ENCODE measurements at regions not wholly inside any gene's neighbourhood (a gene's known extent, or its start where the extent isn't known, plus 50 kb on each side); places are given as distances from the start of the nearest gene placed in this dataset.

DNA sequence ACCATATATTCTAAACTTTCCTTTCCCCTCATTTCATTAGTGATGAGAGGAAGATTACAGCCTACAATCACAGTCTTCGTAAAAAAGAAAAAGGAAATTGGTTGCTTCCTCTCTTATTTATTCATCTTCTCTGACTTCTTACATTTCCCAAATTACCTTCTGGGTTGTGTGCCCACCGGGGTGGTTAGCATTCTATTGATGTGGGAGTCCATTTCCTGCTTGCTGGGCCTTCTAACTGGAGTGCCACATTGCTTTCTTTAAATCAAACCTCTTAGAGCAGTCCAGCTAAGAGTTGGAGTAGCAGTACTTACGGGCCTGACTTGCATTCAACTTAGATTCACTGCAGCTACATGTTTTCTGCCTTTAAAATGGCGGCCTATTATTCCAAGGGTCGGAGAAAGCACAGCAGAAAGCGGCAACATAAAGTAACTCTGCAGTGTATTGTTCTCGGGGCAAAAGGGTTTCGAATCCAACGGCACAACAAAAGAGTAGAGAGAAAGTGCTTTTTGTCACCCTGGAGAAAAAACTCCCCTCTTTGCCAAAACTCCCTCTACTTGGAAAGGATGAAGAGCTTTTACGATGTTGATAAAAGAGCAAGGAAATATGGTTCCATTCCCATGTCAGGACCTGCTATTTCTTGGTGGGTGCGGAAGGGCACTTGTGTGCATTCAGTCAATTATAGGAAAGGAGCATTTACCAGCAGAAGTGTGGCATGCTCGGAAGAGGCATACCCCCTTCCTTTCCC lies 110.6 kb upstream of the DLX2 start:
- H3K79me2 ChIP-seq (ENCODE audit: insufficient read depth, low read length): no peaks in the 10 kb centered on the region
- H3K36me3 ChIP-seq (ENCODE audit: control insufficient read depth in 1 of 2, insufficient read depth in 2 of 2, low read length in 2 of 2): no peaks in the 10 kb centered on the region
- no peak overlapping the region for H3K4me3 ChIP-seq (replicated peaks in 1 of 2; ENCODE audit: low read depth in 1 of 2, low read length in 2 of 2)
- ChIA-PET POLR2A (no interaction called here), RAD21 (ENCODE audit: low non-redundant PET in 1 of 2, low total read pairs in 2 of 2, uncharacterized antibody in 2 of 2, unreplicated experiment in 2 of 2) (no interaction called here), CTCF (no interaction called here)
- no peak for DNase-seq (ENCODE audit: low read depth, low spot score)
- no peaks in the 10 kb centered on the region for H3K9me2 ChIP-seq (ENCODE audit: insufficient read depth)
- no peaks in the 10 kb centered on the region for H4K20me1 ChIP-seq (ENCODE audit: insufficient read depth)
- H2AFZ ChIP-seq (ENCODE audit: low read depth, low read length, poor library complexity, severe bottlenecking): no peak overlapping the region
- no peak overlapping the region for H3K27ac ChIP-seq (ENCODE audit: low read depth, low read length)
- intact Hi-C loops (cut with micrococcal nuclease): no loop called here
- no peak for TF ChIP-seq ELF1 (IDR thresholded peaks at IDR 0.05; ENCODE audit: borderline replicate concordance, low read depth)
- TF ChIP-seq TCF7L2 (IDR thresholded peaks at IDR 0.05; ENCODE audit: borderline replicate concordance, extremely low read depth, insufficient read depth, insufficient read length): no peak
- no peak for TF ChIP-seq ZNF274 (IDR thresholded peaks at IDR 0.05; ENCODE audit: low read depth, low read length)
- TF ChIP-seq CEBPB (IDR thresholded peaks at IDR 0.05; ENCODE audit: low read depth): no peak
- TF ChIP-seq EZH2phosphoT487 (IDR thresholded peaks at IDR 0.05; ENCODE audit: borderline replicate concordance): no peak
- TF ChIP-seq REST (IDR thresholded peaks at IDR 0.05; ENCODE audit: low read depth): no peak
- TF ChIP-seq CTCF (IDR thresholded peaks at IDR 0.05 in 2 of 3, conservative IDR thresholded peaks at IDR 0.05 in 1 of 3; ENCODE audit: borderline replicate concordance in 1 of 3, insufficient read depth in 1 of 3, low read depth in 2 of 3, low read length in 2 of 3): no peak
- no peak for TF ChIP-seq CBX3 (IDR thresholded peaks at IDR 0.05; ENCODE audit: low read depth)
- no peak for TF ChIP-seq ZFX (IDR thresholded peaks at IDR 0.05)
- TF ChIP-seq SP1 (IDR thresholded peaks at IDR 0.05; ENCODE audit: low read depth): no peak
- no peak for TF ChIP-seq ZBTB33 (IDR thresholded peaks at IDR 0.05; ENCODE audit: extremely low read depth, insufficient replicate concordance, low read length)
- no peak for TF ChIP-seq YY1 (IDR thresholded peaks at IDR 0.05; ENCODE audit: extremely low read depth, insufficient replicate concordance, low read depth, low read length)
- no peak for TF ChIP-seq MAX (IDR thresholded peaks at IDR 0.05)
- no peak for TF ChIP-seq EZH2 (IDR thresholded peaks at IDR 0.05)
- no peaks in the 10 kb centered on the region for H3K4me1 ChIP-seq (ENCODE audit: control insufficient read depth in 1 of 2, insufficient read depth in 2 of 2, low read length in 2 of 2)
- no peak overlapping the region for H3K4me2 ChIP-seq (ENCODE audit: low read length)
- no peak overlapping the region for H3K9ac ChIP-seq (ENCODE audit: low read length)
- no peaks in the 10 kb centered on the region for H3K27me3 ChIP-seq (ENCODE audit: insufficient read depth, low read length)
- H3K9me3 ChIP-seq (ENCODE audit: control insufficient read depth in 1 of 2, insufficient read depth in 1 of 2, low read depth in 1 of 2, low read length in 2 of 2): no peaks in the 10 kb centered on the region
- no peak for ATAC-seq
- no TSS peak for BruUV-seq (replicated peaks)

Data from HCT116 (cell line).